IMR-90 (cell line): ENCODE measurements at regions not wholly inside any gene's neighbourhood (a gene's known extent, or its start where the extent isn't known, plus 50 kb on each side); places are given as distances from the start of the nearest gene placed in this dataset.

Experiments used
- ATAC-seq: fragments of 200-7000 bp; cut with Tn5 transposase; 2 replicates; pipeline ENCODE4 v1.9.1; 2020; ENCODE audit warnings: low read depth, mild to moderate bottlenecking, moderate library complexity
- BruUV-seq: library from RNA; stranded (reverse); fragments of 400-500 nt; replicated peaks from 2 replicates; lab custom pipeline; 2021; lab: Mats Ljungman, UMichigan
- CTCF ChIA-PET: fragments of 300-600 bp; formaldehyde crosslinking; extraction: SDS; loops from one replicate; lab custom pipeline; 2021; ENCODE audit warnings: antibody characterized with exemption; lab: Yijun Ruan, JAX
- POLR2A ChIA-PET: fragments of 300-600 bp; sonication (Branson Sonifier 250); formaldehyde crosslinking; loops from one replicate; lab custom pipeline; 2022; ENCODE audit warnings: antibody characterized with exemption; ENCODE audit not compliant: unreplicated experiment; lab: Charles Lee
- DNase-seq: peaks from one replicate; pipeline ENCODE4 v3.0.0; 2013
- H2AFZ ChIP-seq: replicated peaks from 2 replicates; pipeline ENCODE3; 2013; ENCODE audit warnings: low read length, mild to moderate bottlenecking; ENCODE audit not compliant: poor library complexity
- H2AK5ac ChIP-seq: 2 replicates; pipeline ENCODE4 v1.6.1; 2013; ENCODE audit warnings: low read depth, low read length, inconsistent platforms
- H2AK9ac ChIP-seq: replicated peaks from 2 replicates; pipeline ENCODE3; 2013; ENCODE audit warnings: mild to moderate bottlenecking, low read depth, low read length, moderate library complexity; ENCODE audit not compliant: poor library complexity
- H2BK120ac ChIP-seq: 2 replicates; pipeline ENCODE4 v1.6.1; 2013; ENCODE audit warnings: low read depth, low read length, inconsistent platforms
- H2BK15ac ChIP-seq: 3 replicates; pipeline ENCODE4 v1.6.1; 2013; ENCODE audit warnings: low read depth, low read length, inconsistent platforms
- H2BK20ac ChIP-seq: 2 replicates; pipeline ENCODE4 v1.6.1; 2013; ENCODE audit warnings: low read depth, mild to moderate bottlenecking, inconsistent platforms, low read length, moderate library complexity
- H2BK5ac ChIP-seq: 2 replicates; pipeline ENCODE4 v1.6.1; 2013; ENCODE audit warnings: mild to moderate bottlenecking, low read depth, low read length, inconsistent platforms; ENCODE audit not compliant: poor library complexity, severe bottlenecking
- H3K14ac ChIP-seq: replicated peaks from 2 replicates; pipeline ENCODE4 v1.6.1; 2013; ENCODE audit warnings: low read depth, low read length, inconsistent platforms
- H3K18ac ChIP-seq: 2 replicates; pipeline ENCODE4 v1.6.1; 2013; ENCODE audit warnings: low read depth, low read length, control low read depth
- H3K23ac ChIP-seq: 2 replicates; pipeline ENCODE4 v1.6.1; 2013; ENCODE audit warnings: low read depth, low read length, inconsistent platforms
- H3K27ac ChIP-seq: 2 replicates; pipeline ENCODE4 v1.5.1; 2013; ENCODE audit warnings: mild to moderate bottlenecking, control low read depth, low read length; ENCODE audit not compliant: insufficient read depth
- H3K27me3 ChIP-seq: 2 replicates; pipeline ENCODE4 v1.6.1; 2013; ENCODE audit warnings: low read length; ENCODE audit not compliant: control insufficient read depth, insufficient read depth
- H3K36me3 ChIP-seq: 2 replicates; pipeline ENCODE4 v1.6.1; 2013; ENCODE audit warnings: low read length, mixed read lengths; ENCODE audit not compliant: control insufficient read depth, insufficient read depth
- H3K4ac ChIP-seq: 2 replicates; pipeline ENCODE4 v1.6.1; 2013; ENCODE audit warnings: low read depth, low read length, inconsistent platforms
- H3K4me1 ChIP-seq: 2 replicates; pipeline ENCODE4 v1.6.1; 2013; ENCODE audit warnings: low read length, mixed read lengths; ENCODE audit not compliant: control insufficient read depth, insufficient read depth
- H3K4me2 ChIP-seq: 2 replicates; pipeline ENCODE4 v1.6.1; 2013; ENCODE audit warnings: low read depth, mild to moderate bottlenecking, control low read depth, low read length, moderate library complexity
- H3K4me3 ChIP-seq: 2 replicates; pipeline ENCODE4 v1.5.1; 2013; ENCODE audit warnings: low read depth, mild to moderate bottlenecking, control low read depth, low read length, moderate library complexity; ENCODE audit not compliant: insufficient read depth
- H3K56ac ChIP-seq: 2 replicates; pipeline ENCODE4 v1.6.1; 2013; ENCODE audit warnings: low read length, inconsistent platforms; ENCODE audit not compliant: insufficient read depth; ENCODE audit errors: extremely low read depth
- H3K79me1 ChIP-seq, 2 experiments: 2 replicates each; pipeline ENCODE4 v1.6.1; 2013; ENCODE audit warnings: low read length in 2 of 2, inconsistent platforms in 1 of 2, low read depth in 1 of 2
- H3K9ac ChIP-seq: 2 replicates; pipeline ENCODE4 v1.6.1; 2013; ENCODE audit warnings: low read depth, low read length, control low read depth
- H3K9me1 ChIP-seq: 2 replicates; pipeline ENCODE4 v1.6.1; 2013; ENCODE audit warnings: low read length, inconsistent platforms; ENCODE audit not compliant: insufficient read depth
- H3K9me3 ChIP-seq: 2 replicates; pipeline ENCODE4 v1.6.1; 2013; ENCODE audit warnings: low read length; ENCODE audit not compliant: control insufficient read depth, insufficient read depth
- H4K20me1 ChIP-seq: 2 replicates; pipeline ENCODE4 v1.6.1; 2013; ENCODE audit warnings: low read length, inconsistent platforms; ENCODE audit not compliant: insufficient read depth
- H4K5ac ChIP-seq: 2 replicates; pipeline ENCODE4 v1.6.1; 2013; ENCODE audit warnings: mild to moderate bottlenecking, low read depth, low read length, control low read depth
- H4K8ac ChIP-seq, 2 experiments: 2 replicates each; pipeline ENCODE4 v1.6.1; 2013; ENCODE audit warnings: low read depth in 2 of 2, low read length in 2 of 2, control low read depth in 1 of 2, inconsistent platforms in 1 of 2
- H4K91ac ChIP-seq: 2 replicates; pipeline ENCODE4 v1.6.1; 2013; ENCODE audit warnings: low read depth, low read length, inconsistent platforms; ENCODE audit not compliant: insufficient read depth
- MAFK ChIP-seq: IDR thresholded peaks from 2 replicates; pipeline ENCODE4 v1.6.1; 2012; ENCODE audit warnings: low read depth, low read length, improper control_type of control experiment
- MXI1 ChIP-seq: IDR thresholded peaks from 2 replicates; pipeline ENCODE4 v1.6.1; 2012; ENCODE audit warnings: low read depth, mild to moderate bottlenecking, low read length, moderate library complexity, borderline replicate concordance
- dilution Hi-C: fragments of 300-500 bp; cut with HindIII; formaldehyde crosslinking; loops from one replicate; pipeline ENCODE4 v1.14.3; 2018; ENCODE audit warnings: low sequenced_read_pairs; ENCODE audit not compliant: unreplicated experiment
- in situ Hi-C: fragments of 300-500 bp; cut with MboI; formaldehyde crosslinking; loops from 3 replicates; pipeline ENCODE4 v1.14.3; 2019; ENCODE audit warnings: low sequenced_read_pairs, inconsistent platforms, mixed read lengths
- intact Hi-C: fragments of 100-400 bp; cut with micrococcal nuclease; formaldehyde crosslinking; loops from 2 replicates; pipeline ENCODE4 v1.10.0; 2022

DNA sequence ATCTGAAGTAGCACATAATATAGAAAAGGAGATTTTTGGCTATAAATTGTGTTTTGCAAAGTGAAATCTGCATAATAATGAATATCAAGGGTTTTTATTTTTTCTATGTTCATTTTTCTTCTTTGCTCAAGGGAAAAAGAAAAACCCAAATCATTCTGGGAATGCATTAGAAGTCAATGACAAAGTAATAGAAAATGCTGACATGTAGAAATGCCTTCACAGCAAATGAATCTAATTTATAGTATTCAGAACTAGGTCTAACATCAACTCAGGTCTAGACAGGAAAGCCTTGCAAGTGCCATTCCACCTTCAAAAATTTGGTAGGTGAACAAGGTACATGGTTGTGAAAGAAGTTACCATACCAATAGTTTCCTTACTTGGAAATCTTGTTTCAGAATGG lies 831.5 kb upstream of the CELF4 start:
- Histone ChIP-seq H3K36me3 (no peaks in the 10 kb centered on the region), H2BK5ac (no peak overlapping the region), H2AK9ac (no peak overlapping the region), H3K14ac (no peak overlapping the region), H3K56ac (no peak overlapping the region), H3K9me3 (peaks cover 6% of the 10 kb centered on the region), H3K18ac (no peak overlapping the region), H4K20me1 (no peaks in the 10 kb centered on the region), H4K91ac (no peak overlapping the region), H3K4me3 (no peak overlapping the region), H2BK15ac (no peak overlapping the region), H3K27ac (no peak overlapping the region), H3K4me2 (no peak overlapping the region), H3K27me3 (no peaks in the 10 kb centered on the region), H3K4ac (no peak overlapping the region), H2AFZ (no peak overlapping the region), H3K9me1 (no peaks in the 10 kb centered on the region), H2BK120ac (no peak overlapping the region), H4K5ac (no peak overlapping the region), H4K8ac (no peak overlapping the region), H3K9ac (no peak overlapping the region), H3K23ac (no peak overlapping the region), H3K4me1 (no peaks in the 10 kb centered on the region), H3K79me1 (no peaks in the 10 kb centered on the region), H2AK5ac (no peak overlapping the region), H2BK20ac (no peak overlapping the region)
- no TSS peak for BruUV-seq
- no peak for ATAC-seq
- TF ChIP-seq MAFK, result peak; percentile 72
- no peak for TF ChIP-seq MXI1
- in situ Hi-C loops (no loop called here), intact Hi-C loops (no loop called here), dilution Hi-C loops (no loop called here)
- ChIA-PET POLR2A (no interaction called here), CTCF (no interaction called here)
- no peak for DNase-seq
